Pancreas (tissue), 10 donors: ENCODE measurements at regions not wholly inside any gene's neighbourhood (a gene's known extent, or its start where the extent isn't known, plus 50 kb on each side); places are given as distances from the start of the nearest gene placed in this dataset.
"Not testable (repeated sequence)": the region's sequence is repeated elsewhere in the genome, so short reads cannot be mapped to it uniquely, and the experiment has no call there.

Experiments used
- ATAC-seq, 4 donors: fragments of 200-7000 bp; cut with Tn5 transposase; one replicate each; pipeline versions ENCODE4 v1.8.0 to v1.9.1; 2020; ENCODE audit warnings: mild to moderate bottlenecking in 4 of 4, moderate library complexity in 4 of 4
- DNase-seq, 6 donors: peaks; one replicate each; pipeline ENCODE4 v3.0.0-alpha.2; 2020
- FAIRE-seq: peaks from 2 replicates; lab custom pipeline; 2012; peaks lifted over from hg19 to GRCh38; lab: Jason Lieb, UNC
- H3K27ac ChIP-seq, 4 donors: fragments of 200-600 bp; sonication (generic); 1 replicate in 3 of 4; 2 replicates in 1 of 4; pipeline versions ENCODE4 v1.5.0 to v1.8.0; 2020
- H3K27me3 ChIP-seq, 4 donors: fragments of 200-600 bp; one replicate each; pipeline ENCODE4 v1.8.0; 2021
- H3K36me3 ChIP-seq, 3 donors: fragments of 200-600 bp; sonication (generic) in 1 of 3; one replicate each; pipeline versions ENCODE4 v1.5.0 to v1.8.0; 2020 to 2021
- H3K4me1 ChIP-seq, 3 donors: fragments of 200-600 bp; one replicate each; pipeline ENCODE4 v1.8.0; 2021
- H3K4me3 ChIP-seq, 4 donors: fragments of 200-600 bp; sonication (generic) in 2 of 4; one replicate each; pipeline versions ENCODE4 v1.5.0 to v1.8.0; 2020 to 2021
- H3K9me3 ChIP-seq, 4 donors: fragments of 200-600 bp; one replicate each; pipeline ENCODE4 v1.8.0; 2021
- CTCF ChIP-seq, 4 donors: fragments of 200-600 bp; sonication (generic) in 3 of 4; IDR thresholded peaks; one replicate each; pipeline versions ENCODE4 v1.5.0 to v1.8.0; 2021; ENCODE audit warnings: antibody characterized with exemption in 4 of 4
- WGBS, 2 donors: extraction: QIAGEN DNeasy Blood & Tissue Kit; methylation state at CpG; one replicate each; pipeline ENCODE4 v1.1.7; 2013; 5-methylcytosine and 5-hydroxymethylcytosine counted together
- intact Hi-C, 3 donors: fragments of 100-400 bp; cut with DNase I; formaldehyde crosslinking; loops; one replicate each; pipeline versions ENCODE4 v1.11.1 to v1.14.2; 2022
- donor health status: healthy with polysubstance abuse.
- donor health status: DM: no; HTN: no; CAD: no; lungs with moderate emphysema.
- donor health status: DM: no; HTN: no; CAD: no.
- donor health status: control.
- donor health status: control.
- donor health status: Bipolar disorder and iron deficiency.
- donor health status: DM: yes; HTN: yes; CAD: no.
- donor health status: DM: no; HTN: no; CAD: no.
- donor health status: DM: no; HTN: no; CAD: no.
- donor health status: DM: yes; HTN: yes; CAD: no.

DNA sequence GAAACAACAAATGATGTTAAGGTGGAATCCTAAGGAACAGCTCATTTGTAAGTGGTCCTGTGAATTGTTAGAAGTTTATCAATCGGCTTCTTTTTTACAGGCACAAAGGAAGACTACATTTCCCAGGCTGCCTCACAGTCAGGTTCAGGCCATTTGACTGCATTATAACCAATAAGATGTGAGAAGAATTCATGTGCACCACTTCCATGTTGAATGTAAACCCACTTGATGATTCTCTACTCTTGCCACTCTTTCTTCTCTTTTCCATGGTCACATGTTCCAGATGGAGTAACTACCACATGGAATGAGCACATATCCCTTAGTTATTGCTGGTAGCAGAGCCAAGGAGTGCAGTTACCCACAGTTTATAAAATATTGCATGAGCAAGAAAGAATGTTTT is 67.1 kb upstream of the GZMB start:
- Histone ChIP-seq H3K4me3 (no peak overlapping the region), H3K27me3 (no peaks in the 10 kb centered on the region), H3K4me1 (no peaks in the 10 kb centered on the region), H3K27ac (no peak overlapping the region), H3K9me3 (no peaks in the 10 kb centered on the region), H3K36me3 (no peaks in the 10 kb centered on the region)
- intact Hi-C loops: no loop called here
- FAIRE-seq (no peak), ATAC-seq (no peak), DNase-seq (no peak)
- WGBS, 2 donors: 67 to 83% methylated on average over 1 of the region's 1 CpG
- no peak for TF ChIP-seq CTCF (IDR thresholded peaks at IDR 0.05)

GRCh38 chr14:24700511-24700910 is 66.5 kb upstream of the GZMB start:
- FAIRE-seq: no peak
- H3K27ac ChIP-seq: no peak overlapping the region
- H3K4me3 ChIP-seq: no peak overlapping the region
- no peaks in the 10 kb centered on the region for H3K4me1 ChIP-seq
- 42 to 53% methylated on average over 1 of the region's 1 CpG for WGBS, 2 donors
- DNase-seq: no peak
- H3K9me3 ChIP-seq: no peaks in the 10 kb centered on the region
- TF ChIP-seq CTCF (IDR thresholded peaks at IDR 0.05): no peak
- ATAC-seq: no peak
- no peaks in the 10 kb centered on the region for H3K36me3 ChIP-seq
- H3K27me3 ChIP-seq: no peaks in the 10 kb centered on the region
- intact Hi-C loops: no loop called here

DNA sequence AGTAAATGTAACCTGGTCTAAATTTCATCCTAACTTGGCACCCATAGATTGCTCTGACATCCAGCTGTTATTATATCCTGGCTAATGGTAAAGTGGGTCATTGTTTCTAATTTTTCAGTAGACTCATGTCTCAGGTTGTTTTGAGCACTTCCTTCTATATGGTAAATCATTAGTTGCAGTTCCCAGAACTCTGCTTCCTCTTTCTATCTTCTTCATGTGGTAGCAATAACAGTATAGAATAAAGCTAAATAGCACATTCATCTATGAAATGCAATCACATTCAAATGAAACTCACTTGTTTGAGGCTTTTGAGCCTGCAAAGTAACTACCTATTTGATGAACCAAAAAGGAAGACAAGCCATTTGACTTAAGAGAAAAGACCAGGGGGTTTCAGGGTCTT is 65.1 kb upstream of the GZMB start:
- FAIRE-seq (no peak), ATAC-seq (peak in 1 of 4 donors; percentile 37), DNase-seq (no peak)
- Histone ChIP-seq H3K4me1 (no peaks in the 10 kb centered on the region), H3K9me3 (no peaks in the 10 kb centered on the region), H3K4me3 (no peak overlapping the region), H3K27me3 (no peaks in the 10 kb centered on the region), H3K36me3 (no peaks in the 10 kb centered on the region), H3K27ac (no peak overlapping the region)
- intact Hi-C loops: no loop called here
- TF ChIP-seq CTCF (IDR thresholded peaks at IDR 0.05): no peak

- H3K4me1 ChIP-seq, ATAC-seq, H3K36me3 ChIP-seq, intact Hi-C loops, H3K27me3 ChIP-seq, H3K9me3 ChIP-seq, FAIRE-seq, DNase-seq, H3K27ac ChIP-seq, H3K4me3 ChIP-seq: not testable (repeated sequence)
- WGBS, 2 donors: 56 to 85% methylated on average over 1 of the region's 1 CpG
Measured at GRCh38 chr14:24696280-24696920, 62.4 kb upstream of the GZMB start.

DNA sequence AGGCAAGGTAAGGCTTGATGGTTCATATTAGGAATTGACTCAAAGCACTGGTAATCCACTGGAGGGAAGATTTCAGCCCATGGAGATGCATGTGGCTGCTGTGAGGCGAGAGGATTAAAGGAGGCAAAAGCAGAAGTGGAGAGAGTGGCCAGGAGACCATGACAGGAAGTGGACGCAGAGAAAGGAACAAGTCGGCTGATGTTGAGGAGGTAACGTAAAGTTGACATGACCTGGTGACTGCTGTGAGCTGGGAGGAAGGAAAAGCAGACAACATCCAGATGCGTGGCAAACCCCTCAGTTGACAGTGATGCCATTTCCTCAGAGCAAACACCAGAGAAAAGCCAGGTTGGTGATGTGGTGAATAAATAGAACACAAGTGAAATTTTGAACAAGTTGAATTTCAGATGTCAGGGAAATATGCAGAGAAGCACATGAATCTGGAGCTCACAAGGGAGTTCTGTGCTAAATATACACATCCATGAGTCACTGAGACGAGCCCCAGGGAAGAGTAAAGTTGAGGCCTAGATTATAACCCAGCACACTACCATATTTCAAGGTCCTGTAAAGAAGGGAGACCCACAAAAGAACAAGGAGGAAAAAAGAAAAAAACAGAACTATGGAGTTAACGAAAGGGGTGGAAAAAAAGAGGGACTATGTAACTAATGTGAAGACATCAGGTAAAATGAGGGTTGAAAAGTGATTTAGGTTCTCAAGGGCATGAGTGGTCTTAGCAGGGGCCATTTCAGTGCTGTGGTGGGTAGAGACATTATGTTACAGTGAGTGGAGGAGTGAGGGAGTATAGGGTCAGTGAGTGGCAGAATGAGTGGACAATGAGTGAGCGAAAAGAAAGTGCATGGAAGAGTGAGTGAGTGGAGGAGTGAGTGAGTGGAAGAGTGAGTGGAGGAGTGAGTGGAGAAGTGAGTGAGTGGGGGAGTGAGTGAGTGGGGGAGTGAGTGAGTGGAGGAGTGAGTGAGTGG is 61.6 kb upstream of the GZMB start:
- Histone ChIP-seq H3K27me3 (no peaks in the 10 kb centered on the region), H3K27ac (no peak overlapping the region), H3K4me3 (no peak overlapping the region), H3K36me3 (no peaks in the 10 kb centered on the region), H3K4me1 (no peaks in the 10 kb centered on the region), H3K9me3 (no peaks in the 10 kb centered on the region)
- 76 to 86% methylated on average over 8 of the region's 8 CpGs for WGBS, 2 donors
- ATAC-seq (peak in 2 of 4 donors; percentile 63 to 69), FAIRE-seq (no peak), DNase-seq (no peak)
- intact Hi-C loops: no loop called here
- no peak for TF ChIP-seq CTCF (IDR thresholded peaks at IDR 0.05)
